DOHH2 (cell line): ENCODE measurements at regions not wholly inside any gene's neighbourhood (a gene's known extent, or its start where the extent isn't known, plus 50 kb on each side); places are given as distances from the start of the nearest gene placed in this dataset.

ENCODE experiments used
- H3F3A ChIP-seq: fragments of 200-600 bp; sonication (generic), shearing (Covaris generic); 2 replicates; pipeline ENCODE4 v1.6.0; 2016; ENCODE audit warnings: antibody characterized with exemption, mild to moderate bottlenecking; ENCODE audit not compliant: control insufficient read depth, insufficient read depth
- H3K27ac ChIP-seq: fragments of 200-600 bp; sonication (generic); 2 replicates; pipeline ENCODE4 v1.5.1; 2014; ENCODE audit warnings: low read depth, mild to moderate bottlenecking, low read length, moderate library complexity
- H3K27me3 ChIP-seq: fragments of 200-600 bp; sonication (generic); 2 replicates; pipeline ENCODE4 v1.6.1; 2014; ENCODE audit warnings: mild to moderate bottlenecking, low read length, mixed read lengths; ENCODE audit not compliant: control insufficient read depth
- H3K36me3 ChIP-seq: fragments of 200-600 bp; sonication (generic); 2 replicates; pipeline ENCODE4 v1.6.1; 2014; ENCODE audit warnings: mild to moderate bottlenecking, low read length, moderate library complexity, mixed read lengths; ENCODE audit not compliant: control insufficient read depth
- H3K4me1 ChIP-seq: fragments of 200-600 bp; sonication (generic); 2 replicates; pipeline ENCODE4 v1.6.1; 2014; ENCODE audit warnings: mild to moderate bottlenecking, low read length, mixed read lengths; ENCODE audit not compliant: control insufficient read depth
- H3K4me2 ChIP-seq: fragments of 200-600 bp; sonication (generic); 2 replicates; pipeline ENCODE4 v1.6.0; 2014; ENCODE audit warnings: mild to moderate bottlenecking, low read length, moderate library complexity
- H3K4me3 ChIP-seq: fragments of 200-600 bp; sonication (generic); 2 replicates; pipeline ENCODE4 v1.5.1; 2014; ENCODE audit warnings: mild to moderate bottlenecking, low read length, mixed read lengths
- H3K79me2 ChIP-seq: fragments of 200-600 bp; sonication (generic); 2 replicates; pipeline ENCODE4 v1.6.1; 2014; ENCODE audit warnings: mild to moderate bottlenecking, low read length, mixed read lengths; ENCODE audit not compliant: control insufficient read depth
- H3K9me2 ChIP-seq: fragments of 200-600 bp; sonication (generic); replicated peaks from 2 replicates; pipeline ENCODE4 v1.6.1; 2014; ENCODE audit warnings: mild to moderate bottlenecking, low read length, mixed read lengths; ENCODE audit not compliant: control insufficient read depth
- H3K9me3 ChIP-seq: fragments of 200-600 bp; sonication (generic); 2 replicates; pipeline ENCODE4 v1.6.1; 2014; ENCODE audit warnings: antibody characterized with exemption, low read length, mixed read lengths; ENCODE audit not compliant: control insufficient read depth, insufficient read depth
- H4K20me1 ChIP-seq: fragments of 200-600 bp; sonication (generic); 2 replicates; pipeline ENCODE4 v1.6.0; 2014; ENCODE audit warnings: low read depth, mild to moderate bottlenecking, antibody characterized with exemption, low read length, moderate library complexity; ENCODE audit not compliant: control insufficient read depth, insufficient read depth
- CTCF ChIP-seq: fragments of 200-600 bp; sonication (generic); IDR thresholded peaks from one replicate; pipeline ENCODE4 v1.5.1; 2014; ENCODE audit warnings: antibody characterized with exemption, mild to moderate bottlenecking, low read depth, low read length; ENCODE audit not compliant: poor library complexity, severe bottlenecking
- EZH2phosphoT487 ChIP-seq: fragments of 200-600 bp; sonication (generic); IDR thresholded peaks from 2 replicates; pipeline ENCODE4 v1.6.1; 2017; ENCODE audit warnings: borderline replicate concordance, mild to moderate bottlenecking, antibody characterized with exemption, low read length, moderate library complexity, mixed read lengths

- TF ChIP-seq EZH2phosphoT487 (no peak), CTCF (no peak)
- no peaks in the 10 kb centered on the region for H3K79me2 ChIP-seq
- H3K4me1 ChIP-seq: no peaks in the 10 kb centered on the region
- no peak overlapping the region for H3K4me3 ChIP-seq
- H3F3A ChIP-seq: no peaks in the 10 kb centered on the region
- H3K9me3 ChIP-seq: no peaks in the 10 kb centered on the region
- peaks cover 3% of the 10 kb centered on the region; the same call in 1 of the 2 replicates for H3K27me3 ChIP-seq
- no peak overlapping the region for H3K4me2 ChIP-seq
- no peaks in the 10 kb centered on the region for H3K9me2 ChIP-seq
- H3K36me3 ChIP-seq: no peaks in the 10 kb centered on the region
- H3K27ac ChIP-seq: no peak overlapping the region
- no peaks in the 10 kb centered on the region for H4K20me1 ChIP-seq
These were observed 222.9 kb upstream of the HTR2A start for GRCh38 chr13:47119575-47120235.

- no peaks in the 10 kb centered on the region for H3K9me3 ChIP-seq
- H4K20me1 ChIP-seq: no peaks in the 10 kb centered on the region
- no peaks in the 10 kb centered on the region for H3F3A ChIP-seq
- no peaks in the 10 kb centered on the region for H3K4me1 ChIP-seq
- H3K27me3 ChIP-seq: peaks cover 3% of the 10 kb centered on the region; the same call in 1 of the 2 replicates
- no peaks in the 10 kb centered on the region for H3K9me2 ChIP-seq
- no peak overlapping the region for H3K4me3 ChIP-seq
- H3K4me2 ChIP-seq: no peak overlapping the region
- no peaks in the 10 kb centered on the region for H3K79me2 ChIP-seq
- no peak for TF ChIP-seq EZH2phosphoT487
- TF ChIP-seq CTCF: no peak
- H3K36me3 ChIP-seq: no peaks in the 10 kb centered on the region
- H3K27ac ChIP-seq: no peak overlapping the region
These were observed 220.4 kb upstream of the HTR2A start for GRCh38 chr13:47117268-47117667.

- no peak overlapping the region for H3K4me2 ChIP-seq
- H4K20me1 ChIP-seq: no peaks in the 10 kb centered on the region
- H3K27ac ChIP-seq: no peak overlapping the region
- H3K4me3 ChIP-seq: no peak overlapping the region
- H3K27me3 ChIP-seq: peaks cover 3% of the 10 kb centered on the region; the same call in 1 of the 2 replicates
- TF ChIP-seq EZH2phosphoT487 (no peak), CTCF (no peak)
- no peaks in the 10 kb centered on the region for H3K4me1 ChIP-seq
- H3K36me3 ChIP-seq: no peaks in the 10 kb centered on the region
- H3K9me2 ChIP-seq: no peaks in the 10 kb centered on the region
- no peaks in the 10 kb centered on the region for H3F3A ChIP-seq
- H3K9me3 ChIP-seq: no peaks in the 10 kb centered on the region
- no peaks in the 10 kb centered on the region for H3K79me2 ChIP-seq
These were observed 217.2 kb upstream of the HTR2A start for GRCh38 chr13:47114030-47114429.
